ENCODE measurements at regions not wholly inside any gene's neighbourhood (a gene's known extent, or its start where the extent isn't known, plus 50 kb on each side); places are given as distances from the start of the nearest gene placed in this dataset.

- no peak overlapping the region for H3K4me3 ChIP-seq (ENCODE audit: low read length)
- no peak overlapping the region for H3K27ac ChIP-seq (ENCODE audit: low read depth, low read length)
- H3K23ac ChIP-seq (ENCODE audit: low read length): no peak overlapping the region
- H3K36me3 ChIP-seq (ENCODE audit: control insufficient read depth, insufficient read depth, low read length): no peaks in the 10 kb centered on the region
- peak overlapping the region; percentile 36 for H2BK15ac ChIP-seq (replicated peaks; ENCODE audit: low read depth)
- H3K79me1 ChIP-seq (ENCODE audit: low read length): no peaks in the 10 kb centered on the region
- no peak overlapping the region for H3K18ac ChIP-seq (ENCODE audit: low read length)
- no peak overlapping the region for H3K4me2 ChIP-seq (ENCODE audit: low read length)
- no peak overlapping the region for H3K56ac ChIP-seq (ENCODE audit: low read length)
- no peak overlapping the region for H2BK120ac ChIP-seq (ENCODE audit: low read depth, low read length)
- no peaks in the 10 kb centered on the region for H3K79me2 ChIP-seq (ENCODE audit: control insufficient read depth, insufficient read depth, low read length)
- H2BK5ac ChIP-seq (ENCODE audit: low read length): no peak overlapping the region
- H3K4me1 ChIP-seq (ENCODE audit: control insufficient read depth, low read depth, low read length): peaks cover 3% of the 10 kb centered on the region
- no peak overlapping the region for H3K4ac ChIP-seq (ENCODE audit: low read depth, low read length)
- H4K5ac ChIP-seq (ENCODE audit: low read length): no peak overlapping the region
- H4K8ac ChIP-seq (ENCODE audit: low read depth, low read length): no peak overlapping the region
- no CpG with 5 or more reads among the region's 2 CpGs for WGBS (ENCODE audit: extremely low coverage, insufficient coverage, low lambda C conversion rate)
- no peak overlapping the region for H2AK5ac ChIP-seq (ENCODE audit: low read length)
- DNase-seq: no peak
- H3K27me3 ChIP-seq (ENCODE audit: insufficient read depth, low read length, poor library complexity): no peaks in the 10 kb centered on the region
- no peak overlapping the region for H3K9ac ChIP-seq (ENCODE audit: low read length)
These were observed 711.4 kb downstream of the EFNA5 start for GRCh38 chr5:106959387-106959786.

DNA sequence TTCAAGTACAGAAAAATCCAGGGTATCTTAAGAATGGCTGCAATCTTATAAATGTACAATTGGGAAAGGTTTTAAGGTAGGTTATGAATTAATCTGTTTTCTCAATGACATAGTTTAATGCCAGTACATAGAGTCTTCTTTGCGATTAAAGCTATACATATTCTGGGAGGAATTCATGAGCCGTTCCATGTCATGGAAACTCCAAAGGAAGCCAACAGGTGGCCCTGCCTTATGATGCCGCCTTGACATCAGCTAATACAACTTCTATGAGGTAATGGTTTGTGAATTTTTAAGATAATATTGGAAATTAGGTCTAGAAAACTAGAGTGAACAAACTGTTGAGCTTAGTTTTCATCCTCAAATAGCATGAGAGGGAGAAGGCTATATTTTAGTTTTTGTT is 713.4 kb downstream of the EFNA5 start:
- Histone ChIP-seq H3K79me2 (ENCODE audit: control insufficient read depth, insufficient read depth, low read length) (no peaks in the 10 kb centered on the region), H3K56ac (ENCODE audit: low read length) (no peak overlapping the region), H3K36me3 (ENCODE audit: control insufficient read depth, insufficient read depth, low read length) (no peaks in the 10 kb centered on the region), H2BK5ac (ENCODE audit: low read length) (no peak overlapping the region), H3K27me3 (ENCODE audit: insufficient read depth, low read length, poor library complexity) (no peaks in the 10 kb centered on the region), H3K4me1 (ENCODE audit: control insufficient read depth, low read depth, low read length) (peaks cover 3% of the 10 kb centered on the region), H3K9ac (ENCODE audit: low read length) (no peak overlapping the region), H4K8ac (ENCODE audit: low read depth, low read length) (no peak overlapping the region), H3K23ac (ENCODE audit: low read length) (no peak overlapping the region), H3K18ac (ENCODE audit: low read length) (no peak overlapping the region), H3K4me2 (ENCODE audit: low read length) (no peak overlapping the region), H2BK120ac (ENCODE audit: low read depth, low read length) (no peak overlapping the region), H4K5ac (ENCODE audit: low read length) (no peak overlapping the region), H2BK15ac (replicated peaks; ENCODE audit: low read depth) (no peak overlapping the region), H3K4ac (ENCODE audit: low read depth, low read length) (no peak overlapping the region), H3K79me1 (ENCODE audit: low read length) (no peaks in the 10 kb centered on the region), H3K27ac (ENCODE audit: low read depth, low read length) (no peak overlapping the region), H3K4me3 (ENCODE audit: low read length) (no peak overlapping the region), H2AK5ac (ENCODE audit: low read length) (no peak overlapping the region)
- no CpG with 5 or more reads among the region's 3 CpGs for WGBS (ENCODE audit: extremely low coverage, insufficient coverage, low lambda C conversion rate)
- no peak for DNase-seq

- Histone ChIP-seq H3K56ac (ENCODE audit: low read length) (no peak overlapping the region), H3K23ac (ENCODE audit: low read length) (no peak overlapping the region), H3K4me2 (ENCODE audit: low read length) (no peak overlapping the region), H2BK5ac (ENCODE audit: low read length) (no peak overlapping the region), H3K4me3 (ENCODE audit: low read length) (no peak overlapping the region), H2BK15ac (replicated peaks; ENCODE audit: low read depth) (no peak overlapping the region), H3K4ac (ENCODE audit: low read depth, low read length) (no peak overlapping the region), H2BK120ac (ENCODE audit: low read depth, low read length) (no peak overlapping the region), H3K27ac (ENCODE audit: low read depth, low read length) (no peak overlapping the region), H3K79me1 (ENCODE audit: low read length) (no peaks in the 10 kb centered on the region), H2AK5ac (ENCODE audit: low read length) (no peak overlapping the region), H3K18ac (ENCODE audit: low read length) (no peak overlapping the region), H4K5ac (ENCODE audit: low read length) (no peak overlapping the region), H3K4me1 (ENCODE audit: control insufficient read depth, low read depth, low read length) (peaks cover 3% of the 10 kb centered on the region), H3K27me3 (ENCODE audit: insufficient read depth, low read length, poor library complexity) (no peaks in the 10 kb centered on the region), H3K36me3 (ENCODE audit: control insufficient read depth, insufficient read depth, low read length) (no peaks in the 10 kb centered on the region), H3K79me2 (ENCODE audit: control insufficient read depth, insufficient read depth, low read length) (no peaks in the 10 kb centered on the region), H4K8ac (ENCODE audit: low read depth, low read length) (no peak overlapping the region), H3K9ac (ENCODE audit: low read length) (no peak overlapping the region)
- no CpG with 5 or more reads among the region's 1 CpG for WGBS (ENCODE audit: extremely low coverage, insufficient coverage, low lambda C conversion rate)
- no peak for DNase-seq
These were observed 713.9 kb downstream of the EFNA5 start for GRCh38 chr5:106956886-106957285.

DNA sequence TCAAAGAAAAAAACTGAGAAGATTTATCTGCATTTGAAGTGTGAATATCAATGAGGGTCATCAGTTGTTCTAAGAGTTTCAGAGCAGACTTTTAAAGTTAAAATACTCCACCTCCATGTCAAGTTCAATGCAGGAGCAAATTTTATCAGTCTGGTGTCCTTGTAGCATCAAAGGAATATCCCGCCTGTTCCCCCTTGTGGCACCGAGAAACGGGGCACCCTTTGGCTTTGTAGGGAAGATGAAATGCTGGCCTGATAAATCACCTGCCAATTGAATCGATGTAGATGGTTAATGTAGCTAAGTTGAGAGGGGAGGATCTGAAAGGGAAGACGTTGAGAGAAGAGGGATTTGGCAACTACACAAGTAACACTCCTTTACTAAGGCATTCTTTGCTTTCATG is 714.5 kb downstream of the EFNA5 start:
- H2AK5ac ChIP-seq (ENCODE audit: low read length): no peak overlapping the region
- no CpG with 5 or more reads among the region's 5 CpGs for WGBS (ENCODE audit: extremely low coverage, insufficient coverage, low lambda C conversion rate)
- no peak overlapping the region for H2BK120ac ChIP-seq (ENCODE audit: low read depth, low read length)
- no peak overlapping the region for H3K27ac ChIP-seq (ENCODE audit: low read depth, low read length)
- H2BK5ac ChIP-seq (ENCODE audit: low read length): no peak overlapping the region
- H4K5ac ChIP-seq (ENCODE audit: low read length): no peak overlapping the region
- H3K4me3 ChIP-seq (ENCODE audit: low read length): no peak overlapping the region
- no peak overlapping the region for H3K4ac ChIP-seq (ENCODE audit: low read depth, low read length)
- H3K79me1 ChIP-seq (ENCODE audit: low read length): no peaks in the 10 kb centered on the region
- H3K23ac ChIP-seq (ENCODE audit: low read length): no peak overlapping the region
- no peaks in the 10 kb centered on the region for H3K79me2 ChIP-seq (ENCODE audit: control insufficient read depth, insufficient read depth, low read length)
- DNase-seq: peak; percentile 22
- H3K4me2 ChIP-seq (ENCODE audit: low read length): no peak overlapping the region
- no peak overlapping the region for H3K18ac ChIP-seq (ENCODE audit: low read length)
- no peak overlapping the region for H3K56ac ChIP-seq (ENCODE audit: low read length)
- peaks cover 3% of the 10 kb centered on the region for H3K4me1 ChIP-seq (ENCODE audit: control insufficient read depth, low read depth, low read length)
- no peaks in the 10 kb centered on the region for H3K36me3 ChIP-seq (ENCODE audit: control insufficient read depth, insufficient read depth, low read length)
- no peaks in the 10 kb centered on the region for H3K27me3 ChIP-seq (ENCODE audit: insufficient read depth, low read length, poor library complexity)
- H3K9ac ChIP-seq (ENCODE audit: low read length): no peak overlapping the region
- no peak overlapping the region for H4K8ac ChIP-seq (ENCODE audit: low read depth, low read length)
- no peak overlapping the region for H2BK15ac ChIP-seq (replicated peaks; ENCODE audit: low read depth)

- H3K4me2 ChIP-seq (ENCODE audit: low read length): no peak overlapping the region
- H3K79me2 ChIP-seq (ENCODE audit: control insufficient read depth, insufficient read depth, low read length): no peaks in the 10 kb centered on the region
- no peak for DNase-seq
- H2BK120ac ChIP-seq (ENCODE audit: low read depth, low read length): no peak overlapping the region
- no peak overlapping the region for H2BK15ac ChIP-seq (replicated peaks; ENCODE audit: low read depth)
- H2BK5ac ChIP-seq (ENCODE audit: low read length): no peak overlapping the region
- H3K18ac ChIP-seq (ENCODE audit: low read length): no peak overlapping the region
- H3K23ac ChIP-seq (ENCODE audit: low read length): no peak overlapping the region
- H2AK5ac ChIP-seq (ENCODE audit: low read length): no peak overlapping the region
- H4K8ac ChIP-seq (ENCODE audit: low read depth, low read length): no peak overlapping the region
- H3K27ac ChIP-seq (ENCODE audit: low read depth, low read length): no peak overlapping the region
- no peak overlapping the region for H4K5ac ChIP-seq (ENCODE audit: low read length)
- H3K4me3 ChIP-seq (ENCODE audit: low read length): no peak overlapping the region
- WGBS (ENCODE audit: extremely low coverage, insufficient coverage, low lambda C conversion rate): no CpG with 5 or more reads among the region's 3 CpGs
- no peaks in the 10 kb centered on the region for H3K79me1 ChIP-seq (ENCODE audit: low read length)
- H3K56ac ChIP-seq (ENCODE audit: low read length): no peak overlapping the region
- no peak overlapping the region for H3K9ac ChIP-seq (ENCODE audit: low read length)
- no peaks in the 10 kb centered on the region for H3K27me3 ChIP-seq (ENCODE audit: insufficient read depth, low read length, poor library complexity)
- no peak overlapping the region for H3K4ac ChIP-seq (ENCODE audit: low read depth, low read length)
- no peaks in the 10 kb centered on the region for H3K4me1 ChIP-seq (ENCODE audit: control insufficient read depth, low read depth, low read length)
- no peaks in the 10 kb centered on the region for H3K36me3 ChIP-seq (ENCODE audit: control insufficient read depth, insufficient read depth, low read length)
These were observed 729.8 kb downstream of the EFNA5 start for GRCh38 chr5:106940986-106941385.

DNA sequence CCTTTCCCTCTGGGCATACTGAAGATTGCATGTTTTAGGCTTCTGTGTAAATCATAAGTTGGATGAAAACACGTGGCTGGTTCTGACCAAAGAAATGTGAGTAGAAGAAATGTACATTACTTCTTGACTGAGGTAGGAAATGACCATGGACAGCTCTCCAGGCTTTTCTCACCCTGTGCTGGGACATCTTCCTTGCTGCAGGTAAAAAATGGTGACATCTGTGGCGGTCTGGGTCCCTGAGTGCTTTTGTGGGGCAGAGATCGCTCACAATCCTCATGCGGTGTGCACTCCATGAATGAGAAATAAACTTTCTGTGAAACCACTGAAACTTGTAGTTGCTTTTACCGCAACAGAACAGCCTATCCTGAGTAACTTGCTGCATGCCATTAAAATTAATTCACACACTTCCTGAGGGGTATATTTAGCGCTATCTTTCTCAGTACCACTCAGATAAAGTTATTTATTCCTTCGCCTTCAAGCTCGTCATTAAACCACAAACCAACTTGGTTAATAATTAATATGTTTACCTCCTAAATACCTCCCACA is 730.4 kb downstream of the EFNA5 start:
- Histone ChIP-seq H3K79me1 (ENCODE audit: low read length) (no peaks in the 10 kb centered on the region), H3K23ac (ENCODE audit: low read length) (no peak overlapping the region), H2BK15ac (replicated peaks; ENCODE audit: low read depth) (no peak overlapping the region), H3K4ac (ENCODE audit: low read depth, low read length) (no peak overlapping the region), H3K56ac (ENCODE audit: low read length) (no peak overlapping the region), H3K36me3 (ENCODE audit: control insufficient read depth, insufficient read depth, low read length) (no peaks in the 10 kb centered on the region), H4K5ac (ENCODE audit: low read length) (no peak overlapping the region), H3K4me1 (ENCODE audit: control insufficient read depth, low read depth, low read length) (no peaks in the 10 kb centered on the region), H3K27me3 (ENCODE audit: insufficient read depth, low read length, poor library complexity) (no peaks in the 10 kb centered on the region), H3K18ac (ENCODE audit: low read length) (no peak overlapping the region), H3K79me2 (ENCODE audit: control insufficient read depth, insufficient read depth, low read length) (no peaks in the 10 kb centered on the region), H2BK120ac (ENCODE audit: low read depth, low read length) (no peak overlapping the region), H3K9ac (ENCODE audit: low read length) (no peak overlapping the region), H3K4me3 (ENCODE audit: low read length) (no peak overlapping the region), H2AK5ac (ENCODE audit: low read length) (no peak overlapping the region), H3K4me2 (ENCODE audit: low read length) (no peak overlapping the region), H3K27ac (ENCODE audit: low read depth, low read length) (no peak overlapping the region), H4K8ac (ENCODE audit: low read depth, low read length) (no peak overlapping the region), H2BK5ac (ENCODE audit: low read length) (no peak overlapping the region)
- WGBS (ENCODE audit: extremely low coverage, insufficient coverage, low lambda C conversion rate): no CpG with 5 or more reads among the region's 8 CpGs
- DNase-seq: no peak
